ENCODE measurements at regions not wholly inside any gene's neighbourhood (a gene's known extent, or its start where the extent isn't known, plus 50 kb on each side); places are given as distances from the start of the nearest gene placed in this dataset.

GRCh38 chr11:95702526-95702925, 87.1 kb downstream of the FAM76B start:
- TF ChIP-seq POLR2AphosphoS5 (IDR thresholded peaks at IDR 0.05) (no peak), POLR2A (IDR thresholded peaks at IDR 0.05) (no peak), CTCF (IDR thresholded peaks at IDR 0.05) (no peak), EP300 (IDR thresholded peaks at IDR 0.05) (no peak)
